Ovary (tissue), 7 donors: ENCODE measurements at regions not wholly inside any gene's neighbourhood (a gene's known extent, or its start where the extent isn't known, plus 50 kb on each side); places are given as distances from the start of the nearest gene placed in this dataset.

Experiments used
- DNase-seq, 5 donors: peaks; one replicate each; pipeline ENCODE4 v3.0.0-alpha.2; 2019 to 2020
- H3K27ac ChIP-seq, 2 donors: fragments of 200-600 bp; one replicate each; pipeline versions ENCODE4 v1.5.1 to v1.8.0; 2019 to 2022
- H3K27me3 ChIP-seq: fragments of 200-600 bp; one replicate; pipeline ENCODE4 v1.8.0; 2022
- H3K36me3 ChIP-seq: fragments of 200-600 bp; sonication (generic); one replicate; pipeline ENCODE4 v1.5.1; 2019
- H3K4me1 ChIP-seq: one replicate; pipeline ENCODE4 v1.8.1; 2013; ENCODE audit warnings: mild to moderate bottlenecking, moderate library complexity; ENCODE audit not compliant: insufficient read depth
- H3K4me3 ChIP-seq: fragments of 200-600 bp; sonication (generic); one replicate; pipeline ENCODE4 v1.5.1; 2017
- H3K9me3 ChIP-seq, 2 donors: fragments of 200-600 bp in 1 of 2; sonication (generic) in 1 of 2; one replicate each; pipeline versions ENCODE4 v1.5.1 to v1.8.1; 2013 to 2019; ENCODE audit warnings: mild to moderate bottlenecking in 1 of 2, moderate library complexity in 1 of 2
- CTCF ChIP-seq, 3 donors: fragments of 450-650 bp in 2 of 3; fragments of 200-600 bp in 1 of 3; IDR thresholded peaks; one replicate each; pipeline versions ENCODE4 v1.5.1 to v1.8.0; 2016 to 2022; ENCODE audit warnings: antibody characterized with exemption in 3 of 3, mild to moderate bottlenecking in 1 of 3
- EP300 ChIP-seq: sonication (generic); formaldehyde crosslinking; IDR thresholded peaks from one replicate; pipeline ENCODE4 v1.6.1; 2017; ENCODE audit warnings: antibody characterized with exemption
- POLR2A ChIP-seq: fragments of 450-650 bp; IDR thresholded peaks from one replicate; pipeline ENCODE4 v1.6.1; 2017; ENCODE audit warnings: antibody characterized with exemption, mild to moderate bottlenecking, moderate library complexity
- whole genome bisulfite sequencing, 3 donors: extraction: QIAGEN DNeasy Blood & Tissue Kit in 1 of 3; methylation state at CpG; one replicate each; pipeline versions ENCODE4 v1.1.5 to v1.1.7; 2013 to 2017; 5-methylcytosine and 5-hydroxymethylcytosine counted together
- intact Hi-C, 4 donors: fragments of 100-400 bp; cut with DNase I; formaldehyde crosslinking; loops; one replicate each; pipeline versions ENCODE4 v1.11.0 to v1.15.1; 2022 to 2023
- donor health status: DM: no; HTN: no; CAD: no; lungs with moderate emphysema.
- donor health status: DM: no; HTN: no; CAD: no.
- donor health status: Bipolar disorder and iron deficiency.
- donor health status: DM: no; HTN: no; CAD: no.
- donor health status: DM: yes; HTN: yes; CAD: no.

DNA sequence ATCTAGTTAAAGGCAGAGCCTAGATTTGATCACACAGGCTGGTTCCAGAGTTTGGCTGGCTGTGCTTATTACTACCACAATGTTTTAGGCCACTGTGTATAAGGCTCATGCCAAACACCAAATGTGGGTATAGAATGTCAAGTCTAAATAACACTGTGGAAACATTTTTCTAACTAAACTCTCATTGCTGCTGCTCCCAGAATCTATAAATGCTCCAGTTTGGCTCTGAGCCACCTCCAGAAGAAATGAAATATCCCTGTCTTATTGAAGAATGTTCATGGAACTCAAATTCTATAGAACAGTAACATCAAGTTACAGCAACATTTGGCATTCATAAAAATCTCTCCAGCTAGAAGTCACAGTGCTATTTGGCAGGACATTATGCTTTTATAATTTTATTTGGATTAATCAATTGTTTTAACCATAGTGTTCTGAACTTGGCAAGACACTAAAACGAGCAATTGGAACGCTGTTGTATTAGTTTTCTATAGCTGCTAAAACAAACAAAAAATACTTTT lies 178.1 kb upstream of the COX7C start:
- no peak for DNase-seq
- no peak overlapping the region for H3K27ac ChIP-seq
- 64 to 75% (median 70%) methylated on average over 2 of the region's 2 CpGs for WGBS, 3 donors
- intact Hi-C loops = no loop called here
- no peaks in the 10 kb centered on the region for H3K4me1 ChIP-seq
- TF ChIP-seq CTCF (IDR thresholded peaks at IDR 0.05) (no peak), EP300 (no peak), POLR2A (no peak)
- no peaks in the 10 kb centered on the region for H3K27me3 ChIP-seq
- no peaks in the 10 kb centered on the region for H3K9me3 ChIP-seq
- H3K36me3 ChIP-seq = no peaks in the 10 kb centered on the region
- no peak overlapping the region for H3K4me3 ChIP-seq

GRCh38 chr5:86442036-86442745 lies 175.6 kb upstream of the COX7C start:
- DNase-seq = no peak
- WGBS, 3 donors = 10 to 15% (median 12%) methylated on average over 2 of the region's 2 CpGs
- Histone ChIP-seq H3K4me1 (no peaks in the 10 kb centered on the region), H3K9me3 (no peaks in the 10 kb centered on the region), H3K4me3 (no peak overlapping the region), H3K36me3 (no peaks in the 10 kb centered on the region), H3K27me3 (no peaks in the 10 kb centered on the region), H3K27ac (no peak overlapping the region)
- intact Hi-C loops = no loop called here
- TF ChIP-seq EP300 (no peak), CTCF (IDR thresholded peaks at IDR 0.05) (no peak)

- H3K4me3 ChIP-seq = no peak overlapping the region
- H3K27ac ChIP-seq = no peak overlapping the region
- TF ChIP-seq EP300 (no peak), CTCF (IDR thresholded peaks at IDR 0.05) (no peak), POLR2A (no peak)
- no peak for DNase-seq
- H3K27me3 ChIP-seq = no peaks in the 10 kb centered on the region
- H3K4me1 ChIP-seq = no peaks in the 10 kb centered on the region
- H3K36me3 ChIP-seq = no peaks in the 10 kb centered on the region
- no peaks in the 10 kb centered on the region for H3K9me3 ChIP-seq
- intact Hi-C loops = no loop called here
- WGBS, 3 donors = 88 to 95% (median 89%) methylated on average over 1 of the region's 1 CpG
These were observed 170.4 kb upstream of the COX7C start for GRCh38 chr5:86447362-86447761.

DNA sequence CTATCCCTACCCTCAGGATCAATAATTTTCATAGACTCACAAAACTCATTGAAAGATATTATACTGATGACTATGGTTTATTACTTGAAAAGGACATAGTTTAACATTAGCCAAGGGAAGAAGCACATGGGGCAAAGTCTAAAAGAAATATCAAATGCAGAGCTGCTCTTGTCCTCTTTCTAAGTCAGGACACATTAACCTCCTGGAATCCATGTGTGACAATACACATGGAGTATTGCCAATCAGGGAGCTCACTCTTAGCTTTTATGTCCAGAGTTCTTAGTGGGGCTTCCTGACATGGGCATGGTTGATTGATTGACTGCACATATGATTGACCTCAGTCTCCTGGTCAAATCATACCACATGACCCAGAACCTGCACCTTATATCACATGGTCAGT lies 165.5 kb upstream of the COX7C start:
- TF ChIP-seq EP300 (no peak), POLR2A (no peak), CTCF (IDR thresholded peaks at IDR 0.05) (no peak)
- Histone ChIP-seq H3K27ac (no peak overlapping the region), H3K9me3 (no peaks in the 10 kb centered on the region)

More for the DNA sequence above, 165.5 kb upstream of the COX7C start:
- no peak overlapping the region for H3K4me3 ChIP-seq
- intact Hi-C loops = no loop called here
- no peaks in the 10 kb centered on the region for H3K36me3 ChIP-seq
- no peaks in the 10 kb centered on the region for H3K27me3 ChIP-seq
- H3K4me1 ChIP-seq = no peaks in the 10 kb centered on the region
- no peak for DNase-seq
